ENCODE measurements at regions not wholly inside any gene's neighbourhood (a gene's known extent, or its start where the extent isn't known, plus 50 kb on each side); places are given as distances from the start of the nearest gene placed in this dataset.

DNA sequence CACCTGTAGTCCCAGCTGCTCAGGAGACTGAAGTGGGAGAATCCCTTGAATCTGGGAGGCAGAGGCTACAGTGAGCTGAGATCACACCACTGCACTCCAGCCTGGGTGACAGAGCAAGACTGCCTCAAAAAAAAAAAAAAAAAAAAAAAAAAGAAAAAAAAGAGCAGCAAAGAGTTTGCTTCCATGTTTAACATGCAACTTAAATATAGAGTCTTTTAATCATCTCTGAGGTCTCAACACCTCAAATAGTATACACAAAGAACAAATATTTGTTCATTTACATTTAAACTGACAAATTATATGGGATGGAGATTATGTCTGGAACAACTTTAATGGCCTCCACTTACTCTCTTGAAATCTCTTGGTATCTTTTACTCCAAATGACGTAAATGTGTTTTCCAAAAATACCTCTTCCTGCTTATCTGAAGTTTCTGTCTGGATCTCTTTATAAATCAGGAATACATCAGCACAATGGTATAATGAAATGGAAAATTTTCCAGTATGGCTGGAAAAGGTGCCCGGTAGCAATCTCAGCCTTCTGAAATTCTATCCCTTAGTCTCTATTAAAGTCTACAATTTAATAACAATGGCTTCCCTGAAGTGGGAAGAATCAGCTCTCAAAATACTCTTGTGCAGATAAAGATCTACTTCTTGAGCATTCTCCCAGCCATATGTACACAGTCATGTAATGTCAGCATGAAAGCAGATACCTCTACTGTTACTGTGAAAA is 258.5 kb downstream of the OMA1 start:
- no TSS peak for BruUV-seq (replicated peaks)
- no peaks in the 10 kb centered on the region for H3K9me3 ChIP-seq (ENCODE audit: low read depth, low read length, poor library complexity, severe bottlenecking)
- no peak for DNase-seq (ENCODE audit: low spot score)
- H3K4me3 ChIP-seq (ENCODE audit: low read depth, low read length, poor library complexity, severe bottlenecking), result no peak overlapping the region
- ChIA-PET CTCF (no interaction called here), POLR2A (ENCODE audit: low non-redundant PET) (no interaction called here)
- H3K27me3 ChIP-seq (replicated peaks; ENCODE audit: insufficient read depth, low read depth, low read length, poor library complexity), result no peaks in the 10 kb centered on the region
- no peaks in the 10 kb centered on the region for H3K36me3 ChIP-seq (ENCODE audit: insufficient read depth, low read length, poor library complexity, severe bottlenecking)
- H3K27ac ChIP-seq (ENCODE audit: low read depth, low read length, poor library complexity, severe bottlenecking), result no peak overlapping the region
- H3K4me1 ChIP-seq (ENCODE audit: insufficient read depth, low read length, poor library complexity, severe bottlenecking), result no peaks in the 10 kb centered on the region
- intact Hi-C loops (cut with micrococcal nuclease; ENCODE audit: unreplicated experiment), result no loop called here
- TF ChIP-seq, protein P1, sequence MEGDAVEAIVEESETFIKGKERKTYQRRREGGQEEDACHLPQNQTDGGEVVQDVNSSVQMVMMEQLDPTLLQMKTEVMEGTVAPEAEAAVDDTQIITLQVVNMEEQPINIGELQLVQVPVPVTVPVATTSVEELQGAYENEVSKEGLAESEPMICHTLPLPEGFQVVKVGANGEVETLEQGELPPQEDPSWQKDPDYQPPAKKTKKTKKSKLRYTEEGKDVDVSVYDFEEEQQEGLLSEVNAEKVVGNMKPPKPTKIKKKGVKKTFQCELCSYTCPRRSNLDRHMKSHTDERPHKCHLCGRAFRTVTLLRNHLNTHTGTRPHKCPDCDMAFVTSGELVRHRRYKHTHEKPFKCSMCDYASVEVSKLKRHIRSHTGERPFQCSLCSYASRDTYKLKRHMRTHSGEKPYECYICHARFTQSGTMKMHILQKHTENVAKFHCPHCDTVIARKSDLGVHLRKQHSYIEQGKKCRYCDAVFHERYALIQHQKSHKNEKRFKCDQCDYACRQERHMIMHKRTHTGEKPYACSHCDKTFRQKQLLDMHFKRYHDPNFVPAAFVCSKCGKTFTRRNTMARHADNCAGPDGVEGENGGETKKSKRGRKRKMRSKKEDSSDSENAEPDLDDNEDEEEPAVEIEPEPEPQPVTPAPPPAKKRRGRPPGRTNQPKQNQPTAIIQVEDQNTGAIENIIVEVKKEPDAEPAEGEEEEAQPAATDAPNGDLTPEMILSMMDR (conservative IDR thresholded peaks at IDR 0.05; ENCODE audit: low read depth, low read length), result no peak
- no peak for TF ChIP-seq EZH2 (IDR thresholded peaks at IDR 0.05; ENCODE audit: borderline replicate concordance, low read depth, low read length, poor library complexity, severe bottlenecking)

DNA sequence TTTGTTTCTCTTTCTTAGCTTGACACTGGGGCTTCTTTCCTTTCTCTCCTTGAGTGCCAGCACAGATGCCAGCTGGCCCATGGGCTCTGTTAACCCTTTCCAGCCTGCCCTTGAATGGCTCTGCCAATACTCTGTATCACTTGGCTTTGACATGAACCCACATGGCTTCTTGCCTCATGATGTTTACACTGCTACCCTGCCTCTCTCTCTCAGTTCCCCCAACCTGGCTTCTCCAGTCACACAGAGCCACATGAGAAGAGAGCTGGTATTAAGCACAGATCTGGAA is 262.4 kb downstream of the OMA1 start:
- no peak overlapping the region for H3K27ac ChIP-seq (ENCODE audit: low read depth, low read length, poor library complexity, severe bottlenecking)
- no peaks in the 10 kb centered on the region for H3K4me1 ChIP-seq (ENCODE audit: insufficient read depth, low read length, poor library complexity, severe bottlenecking)
- TF ChIP-seq EZH2 (IDR thresholded peaks at IDR 0.05; ENCODE audit: borderline replicate concordance, low read depth, low read length, poor library complexity, severe bottlenecking), result no peak
- TF ChIP-seq, protein P1 (conservative IDR thresholded peaks at IDR 0.05; ENCODE audit: low read depth, low read length), result no peak
- CTCF ChIA-PET, result no interaction called here
- intact Hi-C loops (cut with micrococcal nuclease; ENCODE audit: unreplicated experiment), result no loop called here
- no peaks in the 10 kb centered on the region for H3K9me3 ChIP-seq (ENCODE audit: low read depth, low read length, poor library complexity, severe bottlenecking)
- H3K4me3 ChIP-seq (ENCODE audit: low read depth, low read length, poor library complexity, severe bottlenecking), result no peak overlapping the region
- no peak for DNase-seq (ENCODE audit: low spot score)
- BruUV-seq (replicated peaks), result no TSS peak
- H3K36me3 ChIP-seq (ENCODE audit: insufficient read depth, low read length, poor library complexity, severe bottlenecking), result no peaks in the 10 kb centered on the region
- no peaks in the 10 kb centered on the region for H3K27me3 ChIP-seq (replicated peaks; ENCODE audit: insufficient read depth, low read depth, low read length, poor library complexity)
- POLR2A ChIA-PET (ENCODE audit: low non-redundant PET), result no interaction called here

DNA sequence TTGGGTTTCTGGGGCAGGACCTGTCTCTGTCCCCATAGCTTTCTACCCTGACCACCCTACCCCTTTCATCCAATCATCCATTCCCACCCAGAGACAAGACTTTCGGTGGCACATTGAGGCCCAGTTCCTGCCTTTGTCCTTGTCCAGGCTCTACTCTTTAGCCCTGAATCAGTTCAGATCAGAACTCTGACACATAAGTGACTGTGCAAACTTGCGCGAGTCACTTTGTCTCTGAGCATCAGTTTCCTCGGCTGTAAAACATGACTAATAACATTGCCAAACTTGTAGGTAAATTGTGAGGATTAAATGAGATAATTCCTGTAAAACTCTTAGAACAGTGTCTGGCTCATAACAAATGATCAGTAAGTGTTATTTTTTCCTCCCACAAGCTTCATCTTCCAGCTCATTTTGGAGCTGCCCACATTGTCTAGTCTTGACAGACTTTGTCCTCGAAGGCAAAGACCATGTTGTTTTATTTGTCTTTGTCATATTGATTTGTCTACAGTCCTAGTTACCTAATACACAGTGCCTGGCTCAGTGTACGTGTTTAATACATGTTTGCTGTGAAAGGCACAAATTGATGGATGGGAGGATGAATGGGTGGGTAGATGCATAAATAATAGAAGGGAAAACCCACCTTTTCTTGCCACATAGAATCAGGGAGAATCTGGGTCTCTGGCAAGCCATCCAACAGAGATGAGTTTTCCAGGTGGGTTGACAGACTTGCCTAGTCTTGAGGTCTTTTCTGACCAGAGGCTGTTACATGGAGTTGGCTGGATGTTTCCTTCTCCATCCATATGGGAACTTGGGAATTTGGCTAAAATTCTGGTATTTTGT is 262.9 kb downstream of the OMA1 start:
- BruUV-seq (replicated peaks), result no TSS peak
- DNase-seq (ENCODE audit: low spot score), result no peak
- Histone ChIP-seq H3K27ac (ENCODE audit: low read depth, low read length, poor library complexity, severe bottlenecking) (no peak overlapping the region), H3K4me3 (ENCODE audit: low read depth, low read length, poor library complexity, severe bottlenecking) (no peak overlapping the region), H3K9me3 (ENCODE audit: low read depth, low read length, poor library complexity, severe bottlenecking) (no peaks in the 10 kb centered on the region), H3K4me1 (ENCODE audit: insufficient read depth, low read length, poor library complexity, severe bottlenecking) (no peaks in the 10 kb centered on the region), H3K36me3 (ENCODE audit: insufficient read depth, low read length, poor library complexity, severe bottlenecking) (no peaks in the 10 kb centered on the region), H3K27me3 (replicated peaks; ENCODE audit: insufficient read depth, low read depth, low read length, poor library complexity) (no peaks in the 10 kb centered on the region)
- ChIA-PET CTCF (no interaction called here), POLR2A (ENCODE audit: low non-redundant PET) (no interaction called here)
- TF ChIP-seq, protein P1 (conservative IDR thresholded peaks at IDR 0.05; ENCODE audit: low read depth, low read length), result no peak
- TF ChIP-seq EZH2 (IDR thresholded peaks at IDR 0.05; ENCODE audit: borderline replicate concordance, low read depth, low read length, poor library complexity, severe bottlenecking), result no peak
- intact Hi-C loops (cut with micrococcal nuclease; ENCODE audit: unreplicated experiment), result no loop called here
